ENCODE measurements at regions not wholly inside any gene's neighbourhood (a gene's known extent, or its start where the extent isn't known, plus 50 kb on each side); places are given as distances from the start of the nearest gene placed in this dataset.
"Not testable (repeated sequence)": the region's sequence is repeated elsewhere in the genome, so short reads cannot be mapped to it uniquely, and the experiment has no call there.

DNA sequence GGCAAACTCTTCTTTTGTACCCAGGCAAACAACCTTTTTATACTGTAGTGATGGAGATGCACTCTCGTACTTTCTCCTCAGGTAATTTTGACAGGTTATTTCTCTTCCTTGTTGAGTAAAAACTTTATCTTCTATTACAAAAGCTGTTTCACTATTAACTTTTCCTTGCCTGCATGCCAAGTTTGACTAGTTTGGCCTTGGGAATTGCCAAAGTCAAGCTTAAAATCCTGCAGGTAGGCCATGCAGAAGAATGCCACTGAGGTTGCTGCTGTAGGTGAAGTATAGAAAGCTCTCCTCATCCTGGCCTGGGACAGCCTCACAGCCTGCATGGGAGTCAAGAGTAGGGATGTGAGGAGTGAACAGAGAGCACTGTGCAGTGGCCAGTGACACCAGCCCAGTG lies 1293.5 kb upstream of the CHAC2 start:
- DNase-seq, result no peak

DNA sequence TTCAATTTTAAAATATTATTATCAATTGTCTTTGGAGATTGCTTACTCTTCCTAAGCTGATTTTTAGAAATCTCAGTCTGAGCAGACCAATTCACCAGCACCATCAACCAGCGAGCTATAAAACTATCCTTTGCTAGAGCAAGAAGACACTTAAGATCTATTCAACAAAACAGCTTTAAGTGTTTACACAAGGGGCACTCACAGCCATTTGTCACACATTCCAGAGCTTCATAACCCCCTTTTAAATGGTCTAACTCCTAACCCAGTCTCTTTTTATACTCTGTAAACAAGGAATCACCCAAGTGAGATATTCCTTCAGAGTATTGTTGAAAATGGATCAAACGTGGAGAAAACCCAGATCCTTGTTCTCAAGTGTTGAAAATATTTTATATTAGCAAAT lies 1294.1 kb upstream of the CHAC2 start:
- DNase-seq, result no peak

DNA sequence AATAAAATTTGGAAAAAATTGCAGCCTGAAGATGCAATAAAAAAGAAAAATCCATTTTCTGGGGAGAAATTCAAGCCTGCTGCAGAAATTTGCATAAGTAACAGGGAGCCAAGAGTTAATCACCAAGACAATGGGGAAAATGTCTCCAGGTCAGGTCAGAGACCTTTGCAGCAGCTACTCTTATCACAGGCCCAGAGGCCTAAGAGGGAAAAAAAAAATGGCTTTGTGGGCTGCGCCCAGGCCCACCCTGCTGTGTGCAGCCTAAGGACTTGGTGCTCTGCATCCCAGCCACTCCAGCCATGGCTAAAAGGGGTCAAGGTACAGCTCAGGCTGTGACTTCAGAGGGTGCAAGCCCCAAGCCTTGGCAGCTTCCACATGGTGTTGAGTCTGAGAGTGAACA lies 1297.1 kb upstream of the CHAC2 start:
- not testable (repeated sequence) for DNase-seq

- no peak for DNase-seq
These were observed 1300.4 kb upstream of the CHAC2 start for GRCh38 chr2:52467189-52467588.

GRCh38 chr2:52465287-52465686 lies 1302.3 kb upstream of the CHAC2 start:
- no peak for DNase-seq

GRCh38 chr2:52463457-52463856 lies 1304.1 kb upstream of the CHAC2 start:
- DNase-seq, result no peak

DNA sequence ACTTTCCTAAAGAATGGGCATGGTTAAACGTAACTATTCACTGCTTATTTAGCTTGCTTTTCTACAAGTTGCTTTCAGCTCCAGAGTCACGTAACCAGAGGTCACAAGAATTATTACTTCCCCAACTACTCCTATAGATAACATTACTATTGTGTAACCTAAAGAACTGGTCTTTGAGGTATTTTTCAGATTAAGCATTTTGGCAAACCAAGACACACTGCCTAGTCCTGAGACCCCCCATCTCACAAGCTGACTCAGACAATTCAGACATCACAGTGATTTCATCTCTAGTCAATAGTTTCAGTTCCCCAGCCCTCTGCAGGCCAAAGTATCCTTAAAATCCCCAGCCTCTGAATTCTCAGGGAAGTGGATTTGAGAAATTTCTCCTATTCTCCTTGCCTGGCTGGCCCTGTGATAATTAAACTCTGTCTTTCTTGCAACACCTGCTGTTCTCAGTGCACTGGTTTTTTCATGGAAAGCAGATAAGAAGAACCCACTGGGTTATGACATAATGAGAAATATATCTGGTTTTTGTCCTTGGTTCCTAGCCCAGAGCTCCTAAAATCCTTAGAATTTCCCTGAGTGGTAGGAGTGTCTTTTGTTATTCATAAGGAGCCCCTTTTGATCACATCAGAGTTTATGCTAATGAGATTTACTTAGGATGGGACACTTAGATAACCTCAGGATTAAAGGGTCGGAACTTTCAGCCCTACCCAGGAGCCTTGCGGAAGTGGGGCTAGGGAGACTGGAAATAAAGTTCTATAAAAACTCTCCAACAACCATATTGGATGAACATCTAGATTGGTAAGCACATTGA lies 1310.8 kb upstream of the CHAC2 start:
- DNase-seq, result no peak

- DNase-seq, result no peak
These were observed 1312.6 kb upstream of the CHAC2 start for GRCh38 chr2:52454962-52455361.

DNA sequence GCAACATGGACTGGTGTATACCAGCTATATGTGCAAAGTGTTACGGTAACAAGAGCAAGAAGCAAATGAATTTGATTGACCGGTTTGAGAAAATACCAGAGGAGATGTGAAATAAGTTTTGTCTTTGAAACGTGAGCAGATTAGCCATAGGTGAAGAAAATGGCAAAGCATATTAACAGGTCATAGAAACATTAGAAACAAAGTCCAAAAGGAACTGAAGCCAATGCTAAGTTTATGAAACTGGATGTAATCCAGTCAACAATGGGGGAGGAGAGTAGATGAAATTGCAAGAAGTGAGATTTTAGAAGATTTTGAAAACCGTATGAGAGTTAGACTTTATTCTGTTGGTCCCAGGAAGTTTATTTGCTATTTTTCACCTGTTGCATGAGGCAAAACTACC lies 1315.4 kb upstream of the CHAC2 start:
- DNase-seq, result no peak

GRCh38 chr2:52445686-52446085 lies 1321.9 kb upstream of the CHAC2 start:
- DNase-seq, result no peak

DNA sequence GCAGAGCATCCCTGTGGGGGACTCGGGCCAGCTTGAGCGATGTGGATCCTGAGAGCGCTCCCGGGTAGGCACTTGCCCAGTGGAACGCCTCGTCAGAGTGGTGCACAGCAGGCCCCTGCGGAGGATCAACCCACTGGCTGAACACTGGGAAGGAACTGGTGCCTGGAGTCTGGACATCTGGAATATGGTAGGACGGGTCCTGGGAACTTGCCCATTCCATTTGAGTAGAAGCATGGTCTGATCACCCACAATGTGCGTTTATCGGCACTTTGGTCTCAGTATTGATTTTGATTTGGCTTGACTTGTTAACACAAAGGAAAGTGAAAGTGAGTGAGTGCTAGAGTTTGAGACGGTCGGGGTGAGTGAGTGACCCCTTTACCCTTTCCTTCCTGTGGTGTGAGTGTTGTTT lies 1336.2 kb upstream of the CHAC2 start:
- no peak for DNase-seq

DNA sequence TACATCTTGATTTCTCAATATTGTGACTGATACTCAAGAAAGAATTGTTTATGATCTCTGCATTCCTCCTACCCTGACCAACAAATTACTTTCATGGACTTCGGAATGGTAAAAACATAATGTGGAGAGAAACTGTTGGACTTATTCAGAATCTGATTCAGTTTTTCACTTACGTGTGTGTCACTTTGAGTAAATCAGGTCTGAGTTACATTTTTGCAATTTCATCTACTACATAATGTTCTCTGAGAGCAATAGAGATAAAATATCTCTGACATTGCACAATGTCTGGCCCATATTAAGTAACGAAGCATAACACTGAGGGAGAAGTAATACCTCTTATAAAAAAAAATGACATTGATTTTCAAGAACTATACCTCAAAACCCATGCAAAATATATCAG lies 1337.9 kb upstream of the CHAC2 start:
- DNase-seq, result no peak

DNA sequence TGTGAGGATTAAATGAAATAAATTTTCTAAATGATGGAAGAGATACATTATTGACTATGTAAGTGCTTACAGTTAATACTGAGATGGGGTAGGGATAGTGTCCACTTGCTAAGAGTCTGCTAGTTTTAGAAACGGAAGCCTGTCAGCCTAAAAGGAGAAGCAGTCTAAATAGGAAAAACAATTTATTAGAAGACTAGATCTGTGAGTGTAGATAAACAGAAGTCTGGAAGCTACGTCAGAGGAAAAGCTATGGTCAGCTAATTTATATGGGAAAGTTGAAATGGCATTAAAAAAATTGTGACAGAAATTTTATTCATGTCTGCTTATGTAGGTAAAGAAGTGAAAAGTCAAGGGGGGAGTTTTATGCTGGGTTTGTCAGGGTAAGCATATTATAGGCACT lies 1338.4 kb upstream of the CHAC2 start:
- DNase-seq, result no peak

GRCh38 chr2:52428224-52428623 lies 1339.4 kb upstream of the CHAC2 start:
- no peak for DNase-seq

- no peak for DNase-seq
These were observed 1343.9 kb upstream of the CHAC2 start for GRCh38 chr2:52423655-52424054.

- DNase-seq, result no peak
These were observed 1344.5 kb upstream of the CHAC2 start for GRCh38 chr2:52423111-52423510.

GRCh38 chr2:52416340-52416739 lies 1351.3 kb upstream of the CHAC2 start:
- no peak for DNase-seq

- DNase-seq, result no peak
These were observed 1352.9 kb upstream of the CHAC2 start for GRCh38 chr2:52414561-52415295.

- not testable (repeated sequence) for DNase-seq
These were observed 1358.1 kb upstream of the CHAC2 start for GRCh38 chr2:52409308-52410118.

GRCh38 chr2:52405980-52406379 lies 1361.6 kb upstream of the CHAC2 start:
- DNase-seq, result no peak

GRCh38 chr2:52404866-52405265 lies 1362.7 kb upstream of the CHAC2 start:
- no peak for DNase-seq

GRCh38 chr2:52404046-52404445 lies 1363.6 kb upstream of the CHAC2 start:
- DNase-seq, result no peak

Data from hypothalamus (tissue), 51 donors.